SK-N-SH treated with all-trans-retinoic acid at 6 μM for 48 hours (cell line): ENCODE measurements at regions not wholly inside any gene's neighbourhood (a gene's known extent, or its start where the extent isn't known, plus 50 kb on each side); places are given as distances from the start of the nearest gene placed in this dataset.

Experiments
- ARNTL ChIP-seq: fragments of 450-650 bp; formaldehyde crosslinking; IDR thresholded peaks from 2 replicates; pipeline ENCODE4 v1.5.0; 2020; ENCODE audit warnings: low read depth, mild to moderate bottlenecking, moderate library complexity, borderline replicate concordance
- BACH2 ChIP-seq: fragments of 250-450 bp; sonication (Bioruptor Pico); IDR thresholded peaks from 2 replicates; pipeline ENCODE4 v1.9.0; 2021; ENCODE audit warnings: mild to moderate bottlenecking, borderline replicate concordance
- CSDC2 ChIP-seq: fragments of 250-450 bp; sonication (Bioruptor Pico); IDR thresholded peaks from 2 replicates; pipeline ENCODE4 v1.5.0; 2020; ENCODE audit warnings: mild to moderate bottlenecking, moderate library complexity
- GLIS3 ChIP-seq: fragments of 250-450 bp; sonication (Bioruptor Pico); IDR thresholded peaks from 2 replicates; pipeline ENCODE4 v1.5.0; 2020; ENCODE audit warnings: mild to moderate bottlenecking, moderate library complexity
- ISL1 ChIP-seq: fragments of 250-450 bp; sonication (Bioruptor Pico); IDR thresholded peaks from 2 replicates; pipeline ENCODE4 v2.1.2; 2022; ENCODE audit warnings: mild to moderate bottlenecking, moderate library complexity
- PPARA ChIP-seq: fragments of 250-450 bp; sonication (Bioruptor Pico); IDR thresholded peaks from 2 replicates; pipeline ENCODE4 v1.5.0; 2020; ENCODE audit warnings: mild to moderate bottlenecking, borderline replicate concordance
- RARB ChIP-seq: fragments of 250-450 bp; sonication (Bioruptor Pico); IDR thresholded peaks from 2 replicates; pipeline ENCODE4 v1.8.0; 2021; ENCODE audit warnings: mild to moderate bottlenecking, moderate library complexity
- ZC3H10 ChIP-seq: fragments of 250-450 bp; sonication (Bioruptor Pico); IDR thresholded peaks from 2 replicates; pipeline ENCODE4 v1.5.1; 2021; ENCODE audit warnings: mild to moderate bottlenecking, moderate library complexity
- ZFP3 ChIP-seq: fragments of 250-450 bp; sonication (Bioruptor Pico); IDR thresholded peaks from 2 replicates; pipeline ENCODE4 v1.5.0; 2020; ENCODE audit warnings: mild to moderate bottlenecking, moderate library complexity
- ZFP30 ChIP-seq: fragments of 450-650 bp; formaldehyde crosslinking; IDR thresholded peaks from 2 replicates; pipeline ENCODE4 v1.5.0; 2022; ENCODE audit warnings: mild to moderate bottlenecking, moderate library complexity
- ZNF565 ChIP-seq: fragments of 450-650 bp; formaldehyde crosslinking; conservative IDR thresholded peaks from 2 replicates; pipeline ENCODE4 v1.5.0; 2020; ENCODE audit warnings: low read depth, mild to moderate bottlenecking, moderate library complexity
- TF ChIP-seq, protein P1 (sequence below): fragments of 250-450 bp; sonication (Bioruptor Pico); IDR thresholded peaks from 2 replicates; pipeline ENCODE4 v1.8.0; 2020; ENCODE audit warnings: mild to moderate bottlenecking, moderate library complexity, borderline replicate concordance
- TF ChIP-seq, protein P2 (sequence below): fragments of 250-450 bp; sonication (Bioruptor Pico); IDR thresholded peaks from 2 replicates; pipeline ENCODE4 v1.8.0; 2021; ENCODE audit warnings: low read depth, mild to moderate bottlenecking, moderate library complexity, borderline replicate concordance

DNA sequence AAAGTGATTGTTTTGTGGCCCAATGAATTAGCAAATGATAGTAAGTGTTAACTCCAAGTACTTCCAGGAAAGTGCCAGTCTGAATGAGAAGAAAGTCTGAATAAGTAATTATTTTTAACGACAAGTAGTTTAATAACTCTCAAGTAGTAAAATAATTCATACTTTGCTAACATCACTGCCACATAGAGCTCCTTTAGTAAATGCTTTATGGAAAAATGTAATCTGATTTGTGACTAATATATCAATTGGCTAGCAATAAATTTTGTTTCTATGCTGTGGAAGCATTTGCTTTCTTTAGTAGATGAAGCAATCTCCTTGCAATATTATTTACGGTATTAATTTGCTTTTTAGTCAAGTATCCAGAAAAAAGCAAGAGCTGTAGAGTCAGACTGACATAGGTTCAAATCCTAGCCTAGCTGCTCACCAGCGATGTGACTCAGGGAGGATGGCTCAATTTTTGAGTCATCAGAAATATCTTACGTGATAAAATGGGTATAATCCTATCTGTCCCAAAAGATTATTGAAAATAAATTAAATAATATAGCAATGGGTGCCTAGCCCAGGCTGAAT lies 329.3 kb downstream of the FGFR2 start:
- TF ChIP-seq RARB (CRISPR knock-in tag) (no peak), ISL1 (CRISPR knock-in tag) (no peak), ZNF565 (CRISPR knock-in tag) (no peak), CSDC2 (CRISPR knock-in tag) (no peak), ZC3H10 (CRISPR knock-in tag) (no peak), PPARA (CRISPR knock-in tag) (no peak), ZFP30 (CRISPR knock-in tag) (no peak), BACH2 (no peak), GLIS3 (no peak), ZFP3 (CRISPR knock-in tag) (no peak), ARNTL (no peak)
- TF ChIP-seq, protein P1, sequence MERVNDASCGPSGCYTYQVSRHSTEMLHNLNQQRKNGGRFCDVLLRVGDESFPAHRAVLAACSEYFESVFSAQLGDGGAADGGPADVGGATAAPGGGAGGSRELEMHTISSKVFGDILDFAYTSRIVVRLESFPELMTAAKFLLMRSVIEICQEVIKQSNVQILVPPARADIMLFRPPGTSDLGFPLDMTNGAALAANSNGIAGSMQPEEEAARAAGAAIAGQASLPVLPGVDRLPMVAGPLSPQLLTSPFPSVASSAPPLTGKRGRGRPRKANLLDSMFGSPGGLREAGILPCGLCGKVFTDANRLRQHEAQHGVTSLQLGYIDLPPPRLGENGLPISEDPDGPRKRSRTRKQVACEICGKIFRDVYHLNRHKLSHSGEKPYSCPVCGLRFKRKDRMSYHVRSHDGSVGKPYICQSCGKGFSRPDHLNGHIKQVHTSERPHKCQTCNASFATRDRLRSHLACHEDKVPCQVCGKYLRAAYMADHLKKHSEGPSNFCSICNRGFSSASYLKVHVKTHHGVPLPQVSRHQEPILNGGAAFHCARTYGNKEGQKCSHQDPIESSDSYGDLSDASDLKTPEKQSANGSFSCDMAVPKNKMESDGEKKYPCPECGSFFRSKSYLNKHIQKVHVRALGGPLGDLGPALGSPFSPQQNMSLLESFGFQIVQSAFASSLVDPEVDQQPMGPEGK (CRISPR knock-in tag), result no peak
- TF ChIP-seq, protein P2, sequence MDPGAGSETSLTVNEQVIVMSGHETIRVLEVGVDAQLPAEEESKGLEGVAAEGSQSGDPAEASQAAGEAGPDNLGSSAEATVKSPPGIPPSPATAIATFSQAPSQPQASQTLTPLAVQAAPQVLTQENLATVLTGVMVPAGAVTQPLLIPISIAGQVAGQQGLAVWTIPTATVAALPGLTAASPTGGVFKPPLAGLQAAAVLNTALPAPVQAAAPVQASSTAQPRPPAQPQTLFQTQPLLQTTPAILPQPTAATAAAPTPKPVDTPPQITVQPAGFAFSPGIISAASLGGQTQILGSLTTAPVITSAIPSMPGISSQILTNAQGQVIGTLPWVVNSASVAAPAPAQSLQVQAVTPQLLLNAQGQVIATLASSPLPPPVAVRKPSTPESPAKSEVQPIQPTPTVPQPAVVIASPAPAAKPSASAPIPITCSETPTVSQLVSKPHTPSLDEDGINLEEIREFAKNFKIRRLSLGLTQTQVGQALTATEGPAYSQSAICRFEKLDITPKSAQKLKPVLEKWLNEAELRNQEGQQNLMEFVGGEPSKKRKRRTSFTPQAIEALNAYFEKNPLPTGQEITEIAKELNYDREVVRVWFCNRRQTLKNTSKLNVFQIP (CRISPR knock-in tag), result no peak
